ENCODE measurements at regions not wholly inside any gene's neighbourhood (a gene's known extent, or its start where the extent isn't known, plus 50 kb on each side); places are given as distances from the start of the nearest gene placed in this dataset.

- in situ Hi-C loops (cut with HindIII; ENCODE audit: low sequenced_read_pairs), result no loop called here
- H3K4me3 ChIP-seq (ENCODE audit: low read depth, low read length), result no peak overlapping the region
- DNase-seq (ENCODE audit: low read depth), result no peak
- TF ChIP-seq CTCF (IDR thresholded peaks at IDR 0.05; ENCODE audit: low read depth, low read length, missing control alignments), result no peak
Observed at GRCh38 chr7:10239695-10240345, 733.9 kb upstream of the PHF14 start.

GRCh38 chr7:10245406-10245805 lies 728.3 kb upstream of the PHF14 start:
- no peak for TF ChIP-seq CTCF (IDR thresholded peaks at IDR 0.05; ENCODE audit: low read depth, low read length, missing control alignments)
- no peak for DNase-seq (ENCODE audit: low read depth)
- no peak overlapping the region for H3K4me3 ChIP-seq (ENCODE audit: low read depth, low read length)
- in situ Hi-C loops (cut with HindIII; ENCODE audit: low sequenced_read_pairs), result no loop called here

- no peak for TF ChIP-seq CTCF (IDR thresholded peaks at IDR 0.05; ENCODE audit: low read depth, low read length, missing control alignments)
- in situ Hi-C loops (cut with HindIII; ENCODE audit: low sequenced_read_pairs), result no loop called here
- H3K4me3 ChIP-seq (ENCODE audit: low read depth, low read length), result no peak overlapping the region
- peak; percentile 11 for DNase-seq (ENCODE audit: low read depth)
Observed at GRCh38 chr7:10257438-10257837, 716.2 kb upstream of the PHF14 start.

- no peak for DNase-seq (ENCODE audit: low read depth)
- in situ Hi-C loops (cut with HindIII; ENCODE audit: low sequenced_read_pairs), result no loop called here
- no peak overlapping the region for H3K4me3 ChIP-seq (ENCODE audit: low read depth, low read length)
- no peak for TF ChIP-seq CTCF (IDR thresholded peaks at IDR 0.05; ENCODE audit: low read depth, low read length, missing control alignments)
Observed at GRCh38 chr7:10266976-10267375, 706.7 kb upstream of the PHF14 start.

GRCh38 chr7:10268034-10268433 lies 705.6 kb upstream of the PHF14 start:
- in situ Hi-C loops (cut with HindIII; ENCODE audit: low sequenced_read_pairs), result no loop called here
- H3K4me3 ChIP-seq (ENCODE audit: low read depth, low read length), result no peak overlapping the region
- no peak for TF ChIP-seq CTCF (IDR thresholded peaks at IDR 0.05; ENCODE audit: low read depth, low read length, missing control alignments)

GRCh38 chr7:10282909-10283308 lies 690.8 kb upstream of the PHF14 start:
- no peak overlapping the region for H3K4me3 ChIP-seq (ENCODE audit: low read depth, low read length)
- no peak for TF ChIP-seq CTCF (IDR thresholded peaks at IDR 0.05; ENCODE audit: low read depth, low read length, missing control alignments)
- in situ Hi-C loops (cut with HindIII; ENCODE audit: low sequenced_read_pairs), result no loop called here
- no peak for DNase-seq (ENCODE audit: low read depth)

More at GRCh38 chr7:10268034-10268433, 705.6 kb upstream of the PHF14 start:
- DNase-seq (ENCODE audit: low read depth), result no peak

Measured in astrocyte of the cerebellum (primary cell).